Hepatocyte (in vitro differentiated cells): ENCODE measurements at regions not wholly inside any gene's neighbourhood (a gene's known extent, or its start where the extent isn't known, plus 50 kb on each side); places are given as distances from the start of the nearest gene placed in this dataset.

Experiments used
- CTCF ChIP-seq: fragments of 200-600 bp; sonication (generic); IDR thresholded peaks from 2 replicates; pipeline ENCODE4 v1.5.1; 2016; ENCODE audit warnings: antibody characterized with exemption, mild to moderate bottlenecking; ENCODE audit not compliant: poor library complexity
- EZH2 ChIP-seq: fragments of 200-600 bp; sonication (generic); IDR thresholded peaks from 2 replicates; pipeline ENCODE4 v1.6.1; 2016; ENCODE audit warnings: antibody characterized with exemption, mild to moderate bottlenecking, borderline replicate concordance
- EZH2phosphoT487 ChIP-seq: fragments of 200-600 bp; sonication (generic); IDR thresholded peaks from one replicate; pipeline ENCODE4 v1.6.1; 2018; ENCODE audit warnings: antibody characterized with exemption, mild to moderate bottlenecking, low read depth, moderate library complexity; ENCODE audit not compliant: unreplicated experiment, severe bottlenecking

GRCh38 chr4:58734030-58734674 is 1624.0 kb upstream of the IGFBP7 start:
- no peak for TF ChIP-seq CTCF
- TF ChIP-seq EZH2: no peak
- TF ChIP-seq EZH2phosphoT487: no peak
